Ascending aorta (tissue), 2 donors: ENCODE measurements at regions not wholly inside any gene's neighbourhood (a gene's known extent, or its start where the extent isn't known, plus 50 kb on each side); places are given as distances from the start of the nearest gene placed in this dataset.

Source experiments
- DNase-seq, 2 donors: peaks; one replicate each; pipeline ENCODE4 v3.0.0-alpha.2; 2019; ENCODE audit warnings: low spot score in 2 of 2
- H3K27ac ChIP-seq, 2 donors: fragments of 200-600 bp; sonication (generic); one replicate each; pipeline ENCODE4 v1.5.1; 2016 to 2017; ENCODE audit warnings: mild to moderate bottlenecking in 1 of 2
- H3K27me3 ChIP-seq: fragments of 200-600 bp; sonication (generic); one replicate; pipeline ENCODE4 v1.5.1; 2017
- H3K36me3 ChIP-seq, 2 donors: fragments of 200-600 bp; sonication (generic); one replicate each; pipeline ENCODE4 v1.5.1; 2016
- H3K4me1 ChIP-seq, 2 donors: fragments of 200-600 bp; sonication (generic); one replicate each; pipeline ENCODE4 v1.5.1; 2016 to 2017; ENCODE audit warnings: mild to moderate bottlenecking in 1 of 2
- H3K4me3 ChIP-seq, 2 donors: fragments of 200-600 bp; sonication (generic); one replicate each; pipeline ENCODE4 v1.5.1; 2016 to 2017; ENCODE audit warnings: mild to moderate bottlenecking in 1 of 2
- H3K9me3 ChIP-seq, 2 donors: fragments of 200-600 bp; sonication (generic); one replicate each; pipeline ENCODE4 v1.5.1; 2016
- intact Hi-C: fragments of 100-400 bp; cut with DNase I; formaldehyde crosslinking; loops from one replicate; pipeline ENCODE4 v1.15.1; 2023
- TF ChIP-seq, protein P1 (sequence below), 3 experiments: fragments of 200-600 bp in 2 of 3; fragments of 450-650 bp in 1 of 3; sonication (generic) in 2 of 3; IDR thresholded peaks; one replicate each; pipeline ENCODE4 v1.5.1; 2016 to 2019; ENCODE audit warnings: antibody characterized with exemption in 3 of 3, mild to moderate bottlenecking in 1 of 3, moderate library complexity in 1 of 3

GRCh38 chr10:8830048-8830447 is 775.6 kb downstream of the GATA3 start:
- TF ChIP-seq, protein P1, sequence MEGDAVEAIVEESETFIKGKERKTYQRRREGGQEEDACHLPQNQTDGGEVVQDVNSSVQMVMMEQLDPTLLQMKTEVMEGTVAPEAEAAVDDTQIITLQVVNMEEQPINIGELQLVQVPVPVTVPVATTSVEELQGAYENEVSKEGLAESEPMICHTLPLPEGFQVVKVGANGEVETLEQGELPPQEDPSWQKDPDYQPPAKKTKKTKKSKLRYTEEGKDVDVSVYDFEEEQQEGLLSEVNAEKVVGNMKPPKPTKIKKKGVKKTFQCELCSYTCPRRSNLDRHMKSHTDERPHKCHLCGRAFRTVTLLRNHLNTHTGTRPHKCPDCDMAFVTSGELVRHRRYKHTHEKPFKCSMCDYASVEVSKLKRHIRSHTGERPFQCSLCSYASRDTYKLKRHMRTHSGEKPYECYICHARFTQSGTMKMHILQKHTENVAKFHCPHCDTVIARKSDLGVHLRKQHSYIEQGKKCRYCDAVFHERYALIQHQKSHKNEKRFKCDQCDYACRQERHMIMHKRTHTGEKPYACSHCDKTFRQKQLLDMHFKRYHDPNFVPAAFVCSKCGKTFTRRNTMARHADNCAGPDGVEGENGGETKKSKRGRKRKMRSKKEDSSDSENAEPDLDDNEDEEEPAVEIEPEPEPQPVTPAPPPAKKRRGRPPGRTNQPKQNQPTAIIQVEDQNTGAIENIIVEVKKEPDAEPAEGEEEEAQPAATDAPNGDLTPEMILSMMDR (IDR thresholded peaks at IDR 0.05) = no peak

GRCh38 chr10:8830876-8831275 is 776.4 kb downstream of the GATA3 start:
- H3K36me3 ChIP-seq = no peaks in the 10 kb centered on the region
- intact Hi-C loops = no loop called here
- H3K27me3 ChIP-seq = no peaks in the 10 kb centered on the region
- TF ChIP-seq, protein P1 (IDR thresholded peaks at IDR 0.05) = no peak
- no peak for DNase-seq
- no peaks in the 10 kb centered on the region for H3K9me3 ChIP-seq
- no peaks in the 10 kb centered on the region for H3K4me1 ChIP-seq
- no peak overlapping the region for H3K27ac ChIP-seq
- no peak overlapping the region for H3K4me3 ChIP-seq

More at GRCh38 chr10:8830048-8830447, 775.6 kb downstream of the GATA3 start:
- Histone ChIP-seq H3K4me1 (no peaks in the 10 kb centered on the region), H3K36me3 (no peaks in the 10 kb centered on the region), H3K4me3 (no peak overlapping the region), H3K27me3 (no peaks in the 10 kb centered on the region), H3K27ac (no peak overlapping the region), H3K9me3 (no peaks in the 10 kb centered on the region)
- DNase-seq = no peak
- intact Hi-C loops = no loop called here

GRCh38 chr10:8835453-8836167 is 781.1 kb downstream of the GATA3 start:
- no peaks in the 10 kb centered on the region for H3K4me1 ChIP-seq
- H3K4me3 ChIP-seq = no peak overlapping the region
- no peaks in the 10 kb centered on the region for H3K27me3 ChIP-seq
- no peak overlapping the region for H3K27ac ChIP-seq
- DNase-seq = no peak
- no peaks in the 10 kb centered on the region for H3K36me3 ChIP-seq
- no peaks in the 10 kb centered on the region for H3K9me3 ChIP-seq
- intact Hi-C loops = no loop called here
- TF ChIP-seq, protein P1 (IDR thresholded peaks at IDR 0.05) = no peak

- no peak overlapping the region for H3K4me3 ChIP-seq
- H3K4me1 ChIP-seq = no peaks in the 10 kb centered on the region
- peaks cover 0 to 3% of the 10 kb centered on the region in 2 donors for H3K9me3 ChIP-seq
- H3K36me3 ChIP-seq = no peaks in the 10 kb centered on the region
- TF ChIP-seq, protein P1 (IDR thresholded peaks at IDR 0.05) = no peak
- no peak overlapping the region for H3K27ac ChIP-seq
- H3K27me3 ChIP-seq = no peaks in the 10 kb centered on the region
- DNase-seq = no peak
- intact Hi-C loops = no loop called here
Observed at GRCh38 chr10:8840356-8840755, 785.9 kb downstream of the GATA3 start.

- intact Hi-C loops = no loop called here
- TF ChIP-seq, protein P1 (IDR thresholded peaks at IDR 0.05) = no peak
- H3K4me3 ChIP-seq = no peak overlapping the region
- H3K36me3 ChIP-seq = no peaks in the 10 kb centered on the region
- peaks cover 0 to 3% of the 10 kb centered on the region in 2 donors for H3K9me3 ChIP-seq
- no peak overlapping the region for H3K27ac ChIP-seq
- no peak for DNase-seq
- H3K4me1 ChIP-seq = no peaks in the 10 kb centered on the region
- H3K27me3 ChIP-seq = no peaks in the 10 kb centered on the region
Observed at GRCh38 chr10:8844141-8844540, 789.7 kb downstream of the GATA3 start.
